Esophagus muscularis mucosa (tissue), 4 donors: ENCODE measurements at regions not wholly inside any gene's neighbourhood (a gene's known extent, or its start where the extent isn't known, plus 50 kb on each side); places are given as distances from the start of the nearest gene placed in this dataset.

Experiments
- DNase-seq: peaks from one replicate; pipeline ENCODE4 v3.0.0-alpha.2; 2017; ENCODE audit errors: extremely low spot score
- H3K27ac ChIP-seq, 4 donors: fragments of 200-600 bp; sonication (generic); replicated peaks in 1 of 4; 1 replicate in 3 of 4; 2 replicates in 1 of 4; pipeline ENCODE4 v1.5.1; 2016 to 2019; ENCODE audit warnings: mild to moderate bottlenecking in 1 of 4
- H3K27me3 ChIP-seq, 4 donors: fragments of 200-600 bp; sonication (generic); one replicate each; pipeline versions ENCODE4 v1.5.1 to v1.6.0; 2016 to 2019
- H3K36me3 ChIP-seq, 4 donors: fragments of 200-600 bp; sonication (generic); one replicate each; pipeline ENCODE4 v1.5.1; 2016 to 2019
- H3K4me1 ChIP-seq, 4 donors: fragments of 200-600 bp; sonication (generic); one replicate each; pipeline ENCODE4 v1.5.1; 2016 to 2019
- H3K4me3 ChIP-seq, 4 donors: fragments of 200-600 bp; sonication (generic); 1 replicate in 2 of 4; 2 replicates in 2 of 4; pipeline ENCODE4 v1.5.1; 2016 to 2019; ENCODE audit warnings: mild to moderate bottlenecking in 4 of 4, moderate library complexity in 1 of 4
- H3K9me3 ChIP-seq, 4 donors: fragments of 200-600 bp; sonication (generic); 1 replicate in 3 of 4; 2 replicates in 1 of 4; pipeline ENCODE4 v1.5.1; 2016 to 2019
- EP300 ChIP-seq: sonication (generic); formaldehyde crosslinking; IDR thresholded peaks from one replicate; pipeline ENCODE4 v1.6.1; 2017; ENCODE audit warnings: antibody characterized with exemption
- POLR2A ChIP-seq: fragments of 450-650 bp; IDR thresholded peaks from one replicate; pipeline ENCODE4 v1.6.1; 2017; ENCODE audit warnings: antibody characterized with exemption, moderate library complexity, mild to moderate bottlenecking, low read depth
- POLR2AphosphoS5 ChIP-seq, 2 donors: sonication (generic); formaldehyde crosslinking; IDR thresholded peaks; one replicate each; pipeline ENCODE4 v1.6.1; 2017; ENCODE audit warnings: antibody characterized with exemption in 2 of 2
- WGBS: methylation state at CpG from one replicate; pipeline ENCODE4 v1.1.5; 2018; 5-methylcytosine and 5-hydroxymethylcytosine counted together
- intact Hi-C: fragments of 100-400 bp; cut with DNase I; formaldehyde crosslinking; loops from one replicate; pipeline ENCODE4 v1.15.1; 2023
- TF ChIP-seq, protein P1 (sequence below), 3 experiments: fragments of 200-600 bp in 2 of 3; fragments of 450-650 bp in 1 of 3; sonication (generic) in 2 of 3; IDR thresholded peaks; one replicate each; pipeline ENCODE4 v1.5.1; 2017 to 2019; ENCODE audit warnings: antibody characterized with exemption in 3 of 3, mild to moderate bottlenecking in 2 of 3, moderate library complexity in 1 of 3

DNA sequence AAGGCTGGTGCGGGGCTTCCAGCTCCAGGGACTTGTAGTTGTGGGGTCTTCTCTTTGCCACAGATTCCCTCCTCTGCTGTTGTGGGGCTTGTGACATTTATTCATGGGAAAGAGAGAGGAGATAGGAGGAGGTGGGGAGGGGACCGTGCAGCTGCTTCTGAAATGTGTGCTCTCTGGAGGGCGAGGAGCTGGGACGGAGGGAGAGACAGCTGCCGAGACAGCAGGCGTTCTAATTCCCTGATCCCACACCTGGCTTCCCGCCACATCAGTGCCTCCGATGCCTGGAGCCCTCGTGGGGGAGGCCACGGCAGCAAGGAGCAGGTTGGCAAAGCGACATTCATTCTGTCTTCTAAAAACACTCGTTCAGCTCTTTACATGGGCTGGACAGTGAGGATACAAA, 164.4 kb downstream of the USP12 start:
- peaks cover 0 to 4% (median 0%) of the 10 kb centered on the region in 4 donors for H3K9me3 ChIP-seq
- H3K27ac ChIP-seq, result peak overlapping the region; percentile 75 to 86 (median 78)
- H3K27me3 ChIP-seq, result no peaks in the 10 kb centered on the region
- intact Hi-C loops, result no loop called here
- no peak for TF ChIP-seq POLR2A
- no peak for TF ChIP-seq POLR2AphosphoS5 (IDR thresholded peaks at IDR 0.05)
- TF ChIP-seq, protein P1, sequence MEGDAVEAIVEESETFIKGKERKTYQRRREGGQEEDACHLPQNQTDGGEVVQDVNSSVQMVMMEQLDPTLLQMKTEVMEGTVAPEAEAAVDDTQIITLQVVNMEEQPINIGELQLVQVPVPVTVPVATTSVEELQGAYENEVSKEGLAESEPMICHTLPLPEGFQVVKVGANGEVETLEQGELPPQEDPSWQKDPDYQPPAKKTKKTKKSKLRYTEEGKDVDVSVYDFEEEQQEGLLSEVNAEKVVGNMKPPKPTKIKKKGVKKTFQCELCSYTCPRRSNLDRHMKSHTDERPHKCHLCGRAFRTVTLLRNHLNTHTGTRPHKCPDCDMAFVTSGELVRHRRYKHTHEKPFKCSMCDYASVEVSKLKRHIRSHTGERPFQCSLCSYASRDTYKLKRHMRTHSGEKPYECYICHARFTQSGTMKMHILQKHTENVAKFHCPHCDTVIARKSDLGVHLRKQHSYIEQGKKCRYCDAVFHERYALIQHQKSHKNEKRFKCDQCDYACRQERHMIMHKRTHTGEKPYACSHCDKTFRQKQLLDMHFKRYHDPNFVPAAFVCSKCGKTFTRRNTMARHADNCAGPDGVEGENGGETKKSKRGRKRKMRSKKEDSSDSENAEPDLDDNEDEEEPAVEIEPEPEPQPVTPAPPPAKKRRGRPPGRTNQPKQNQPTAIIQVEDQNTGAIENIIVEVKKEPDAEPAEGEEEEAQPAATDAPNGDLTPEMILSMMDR (IDR thresholded peaks at IDR 0.05), result no peak
- no peak for TF ChIP-seq EP300
- H3K4me1 ChIP-seq, result peaks cover 22 to 37% (median 32%) of the 10 kb centered on the region in 4 donors
- H3K4me3 ChIP-seq, result peak overlapping the region; percentile 53 to 60 (median 54)
- no peaks in the 10 kb centered on the region for H3K36me3 ChIP-seq
- 24% methylated on average over 12 of the region's 12 CpGs for WGBS
- no peak for DNase-seq

DNA sequence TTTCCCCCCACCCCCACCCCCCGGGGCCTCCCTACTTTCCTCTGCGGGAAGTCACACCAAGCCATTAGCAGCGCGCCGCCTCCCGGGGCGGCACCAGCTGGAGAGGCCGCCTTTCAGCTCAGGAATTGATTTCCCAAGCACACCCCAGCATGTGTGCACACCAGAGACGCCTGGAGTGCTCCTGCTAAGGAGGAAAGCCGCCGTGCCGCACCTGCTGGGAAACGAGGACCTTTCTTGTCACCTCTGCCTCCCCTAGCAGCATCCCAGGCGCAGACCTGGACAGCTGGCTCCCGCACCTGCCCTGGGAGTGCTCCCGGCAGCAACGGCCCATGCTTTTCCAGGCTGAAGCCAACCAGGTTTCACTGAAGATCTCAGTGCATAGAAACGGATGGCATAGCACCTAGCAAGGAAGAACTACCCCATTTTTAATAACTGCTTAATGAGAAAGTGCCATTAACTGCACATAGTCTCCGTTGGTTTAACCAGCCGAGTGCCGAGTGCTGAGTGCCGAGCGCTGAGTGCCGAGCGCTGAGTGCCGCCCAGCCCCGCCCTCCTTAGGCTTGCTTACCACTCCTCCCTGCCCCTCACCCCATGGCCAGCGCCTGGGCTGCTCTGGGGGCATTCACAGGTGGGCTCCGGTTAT, 165.0 kb downstream of the USP12 start:
- Histone ChIP-seq H3K36me3 (no peaks in the 10 kb centered on the region), H3K4me1 (peaks cover 22 to 37% (median 32%) of the 10 kb centered on the region in 4 donors), H3K27me3 (no peaks in the 10 kb centered on the region), H3K4me3 (peak overlapping the region; percentile 53 to 60 (median 54)), H3K27ac (peak overlapping the region; percentile 75 to 86 (median 78)), H3K9me3 (peaks cover 0 to 4% (median 0%) of the 10 kb centered on the region in 4 donors)
- 15% methylated on average over 14 of the region's 29 CpGs for WGBS
- intact Hi-C loops, result no loop called here
- no peak for DNase-seq
- TF ChIP-seq, protein P1 (IDR thresholded peaks at IDR 0.05), result no peak
- no peak for TF ChIP-seq EP300
- TF ChIP-seq POLR2AphosphoS5 (IDR thresholded peaks at IDR 0.05), result peak in 1 of 2 donors; percentile 46
- no peak for TF ChIP-seq POLR2A

DNA sequence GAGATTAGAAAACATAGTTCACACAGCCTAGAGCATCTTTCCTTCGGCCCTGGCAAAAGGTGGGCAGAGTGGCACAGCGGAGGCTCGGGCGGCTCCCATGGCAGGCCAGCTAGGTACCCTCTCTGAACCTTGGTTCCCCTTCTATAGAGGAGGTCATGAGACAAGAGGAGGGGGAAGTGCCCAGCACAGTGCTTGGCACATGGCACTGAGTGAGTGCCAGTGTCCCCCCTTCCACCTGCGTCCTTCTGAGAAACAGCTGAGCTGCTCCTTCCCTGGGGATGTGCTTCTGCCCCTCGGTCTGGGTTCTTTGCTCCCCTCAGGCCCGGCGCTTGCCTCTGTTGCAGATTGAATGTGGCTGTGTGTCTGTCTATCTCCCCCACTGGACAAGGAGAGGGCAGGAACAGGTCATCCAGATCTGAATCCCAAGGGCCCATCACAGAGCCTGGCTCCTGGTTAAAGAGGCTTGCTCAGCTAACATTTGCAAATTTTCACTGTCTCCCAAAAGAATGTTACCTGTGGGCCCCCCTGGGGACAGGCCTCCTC, 165.6 kb downstream of the USP12 start:
- Histone ChIP-seq H3K4me1 (peaks cover 22 to 37% (median 32%) of the 10 kb centered on the region in 4 donors), H3K36me3 (no peaks in the 10 kb centered on the region), H3K4me3 (peak overlapping the region; percentile 53 to 60 (median 54)), H3K27me3 (no peaks in the 10 kb centered on the region), H3K9me3 (peaks cover 0 to 4% (median 0%) of the 10 kb centered on the region in 4 donors), H3K27ac (peak overlapping the region; percentile 75 to 86 (median 78))
- intact Hi-C loops, result no loop called here
- 90% methylated on average over 6 of the region's 8 CpGs for WGBS
- TF ChIP-seq, protein P1 (IDR thresholded peaks at IDR 0.05), result no peak
- TF ChIP-seq POLR2A (no peak), POLR2AphosphoS5 (IDR thresholded peaks at IDR 0.05) (no peak), EP300 (no peak)
- no peak for DNase-seq

- TF ChIP-seq EP300 (no peak), POLR2A (no peak), POLR2AphosphoS5 (IDR thresholded peaks at IDR 0.05) (no peak)
- TF ChIP-seq, protein P1 (IDR thresholded peaks at IDR 0.05), result no peak
- Histone ChIP-seq H3K4me1 (peaks cover 22 to 37% (median 32%) of the 10 kb centered on the region in 4 donors), H3K27ac (peak overlapping the region; percentile 75 to 86 (median 78)), H3K9me3 (peaks cover 0 to 4% (median 0%) of the 10 kb centered on the region in 4 donors), H3K36me3 (no peaks in the 10 kb centered on the region), H3K4me3 (no peak overlapping the region), H3K27me3 (no peaks in the 10 kb centered on the region)
- 67% methylated on average over 9 of the region's 9 CpGs for WGBS
- intact Hi-C loops, result no loop called here
- DNase-seq, result no peak
Measured at GRCh38 chr13:27005556-27005955, 166.1 kb downstream of the USP12 start.
